Astrocyte (in vitro differentiated cells and primary cell): ENCODE measurements at regions not wholly inside any gene's neighbourhood (a gene's known extent, or its start where the extent isn't known, plus 50 kb on each side); places are given as distances from the start of the nearest gene placed in this dataset.

Source experiments
- DNase-seq: peaks from one replicate; pipeline ENCODE4 v3.0.0-alpha.2; 2010; ENCODE audit warnings: low read depth
- FAIRE-seq: peaks from 2 replicates; lab custom pipeline; 2011; peaks lifted over from hg19 to GRCh38; lab: Jason Lieb, UNC
- H2AFZ ChIP-seq: 2 replicates; pipeline ENCODE4 v1.6.0; 2012; ENCODE audit warnings: low read depth, low read length, inconsistent platforms
- H3K27ac ChIP-seq: 2 replicates; pipeline ENCODE4 v1.5.1; 2011; ENCODE audit warnings: low read depth, low read length, inconsistent platforms
- H3K27me3 ChIP-seq: 2 replicates; pipeline ENCODE4 v1.6.0; 2011; ENCODE audit warnings: low read length, inconsistent platforms; ENCODE audit not compliant: insufficient read depth
- H3K36me3 ChIP-seq: 2 replicates; pipeline ENCODE4 v1.5.1; 2011; ENCODE audit warnings: low read length, inconsistent platforms; ENCODE audit not compliant: insufficient read depth
- H3K4me1 ChIP-seq: 2 replicates; pipeline ENCODE4 v1.5.1; 2011; ENCODE audit warnings: low read length, inconsistent platforms; ENCODE audit not compliant: insufficient read depth
- H3K4me2 ChIP-seq: 2 replicates; pipeline ENCODE4 v1.6.0; 2012; ENCODE audit warnings: low read length, inconsistent platforms
- H3K4me3 ChIP-seq: 2 replicates; pipeline ENCODE4 v1.5.1; 2011; ENCODE audit warnings: low read depth, mild to moderate bottlenecking, low read length, inconsistent platforms; ENCODE audit not compliant: insufficient read depth
- H3K79me2 ChIP-seq: 2 replicates; pipeline ENCODE4 v1.6.0; 2012; ENCODE audit warnings: mild to moderate bottlenecking, low read length, inconsistent platforms; ENCODE audit not compliant: insufficient read depth
- H3K9ac ChIP-seq: 2 replicates; pipeline ENCODE4 v1.6.0; 2012; ENCODE audit warnings: mild to moderate bottlenecking, low read length, inconsistent platforms
- H3K9me3 ChIP-seq: 2 replicates; pipeline ENCODE4 v1.5.1; 2012; ENCODE audit warnings: low read depth, mild to moderate bottlenecking, low read length, inconsistent platforms; ENCODE audit not compliant: insufficient read depth
- H4K20me1 ChIP-seq: 2 replicates; pipeline ENCODE4 v1.6.0; 2012; ENCODE audit warnings: low read length, inconsistent platforms; ENCODE audit not compliant: insufficient read depth
- H3K27ac Mint-ChIP-seq: one replicate; pipeline ENCODE4 v1.8.0; 2021; ENCODE audit warnings: mild to moderate bottlenecking, mixed read lengths; ENCODE audit not compliant: unreplicated experiment
- H3K27me3 Mint-ChIP-seq: one replicate; pipeline ENCODE4 v1.8.0; 2021; ENCODE audit warnings: low read depth, mixed read lengths; ENCODE audit not compliant: unreplicated experiment
- H3K36me3 Mint-ChIP-seq: one replicate; pipeline ENCODE4 v1.8.0; 2021; ENCODE audit warnings: low read depth, mixed read lengths; ENCODE audit not compliant: unreplicated experiment
- H3K4me1 Mint-ChIP-seq: one replicate; pipeline ENCODE4 v1.8.0; 2021; ENCODE audit warnings: low read depth, mixed read lengths; ENCODE audit not compliant: unreplicated experiment
- H3K4me3 Mint-ChIP-seq: one replicate; pipeline ENCODE4 v1.8.0; 2021; ENCODE audit warnings: mild to moderate bottlenecking, moderate library complexity, mixed read lengths; ENCODE audit not compliant: unreplicated experiment
- H3K9me3 Mint-ChIP-seq: one replicate; pipeline ENCODE4 v1.8.0; 2021; ENCODE audit warnings: mild to moderate bottlenecking, mixed read lengths; ENCODE audit not compliant: unreplicated experiment
- EZH2 ChIP-seq: IDR thresholded peaks from 2 replicates; pipeline ENCODE4 v1.6.1; 2012; ENCODE audit warnings: mild to moderate bottlenecking, low read length, inconsistent platforms; ENCODE audit not compliant: insufficient read depth
- TF ChIP-seq, protein P1 (sequence below): IDR thresholded peaks from 2 replicates; pipeline ENCODE4 v1.5.1; 2011; ENCODE audit warnings: low read depth, mild to moderate bottlenecking, inconsistent platforms, low read length, moderate library complexity; ENCODE audit not compliant: insufficient read depth

DNA sequence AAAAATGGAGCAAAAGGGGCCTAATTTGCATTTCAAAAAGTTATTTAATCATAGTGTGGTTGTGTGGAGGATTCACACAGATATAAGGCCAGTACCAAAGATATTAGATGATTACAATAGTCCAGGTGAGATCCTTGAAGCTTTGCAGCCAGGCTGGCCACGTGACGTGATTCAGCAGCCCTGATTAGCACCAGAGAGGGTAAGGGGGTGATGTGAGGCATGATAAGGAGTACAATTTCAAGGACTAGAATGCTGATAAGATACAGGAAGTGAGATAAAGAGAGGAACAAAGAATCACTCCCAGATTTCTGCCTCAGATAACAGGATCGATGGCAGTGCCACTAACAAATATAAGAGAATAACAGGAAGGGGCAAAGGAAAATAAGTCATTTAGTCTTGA is 108.4 kb upstream of the PALS2 start:
- Mint-ChIP-seq H3K36me3 (no peaks in the 10 kb centered on the region), H3K27ac (no peak overlapping the region), H3K4me1 (no peaks in the 10 kb centered on the region), H3K27me3 (peaks cover 3% of the 10 kb centered on the region), H3K9me3 (peaks cover 2% of the 10 kb centered on the region), H3K4me3 (no peak overlapping the region)
- Histone ChIP-seq H3K4me1 (no peaks in the 10 kb centered on the region), H4K20me1 (no peaks in the 10 kb centered on the region), H3K9me3 (no peaks in the 10 kb centered on the region), H3K9ac (no peak overlapping the region), H2AFZ (no peak overlapping the region), H3K27me3 (peaks cover 2% of the 10 kb centered on the region), H3K4me2 (no peak overlapping the region), H3K79me2 (no peaks in the 10 kb centered on the region), H3K27ac (no peak overlapping the region), H3K4me3 (no peak overlapping the region), H3K36me3 (no peaks in the 10 kb centered on the region)
- TF ChIP-seq, protein P1, sequence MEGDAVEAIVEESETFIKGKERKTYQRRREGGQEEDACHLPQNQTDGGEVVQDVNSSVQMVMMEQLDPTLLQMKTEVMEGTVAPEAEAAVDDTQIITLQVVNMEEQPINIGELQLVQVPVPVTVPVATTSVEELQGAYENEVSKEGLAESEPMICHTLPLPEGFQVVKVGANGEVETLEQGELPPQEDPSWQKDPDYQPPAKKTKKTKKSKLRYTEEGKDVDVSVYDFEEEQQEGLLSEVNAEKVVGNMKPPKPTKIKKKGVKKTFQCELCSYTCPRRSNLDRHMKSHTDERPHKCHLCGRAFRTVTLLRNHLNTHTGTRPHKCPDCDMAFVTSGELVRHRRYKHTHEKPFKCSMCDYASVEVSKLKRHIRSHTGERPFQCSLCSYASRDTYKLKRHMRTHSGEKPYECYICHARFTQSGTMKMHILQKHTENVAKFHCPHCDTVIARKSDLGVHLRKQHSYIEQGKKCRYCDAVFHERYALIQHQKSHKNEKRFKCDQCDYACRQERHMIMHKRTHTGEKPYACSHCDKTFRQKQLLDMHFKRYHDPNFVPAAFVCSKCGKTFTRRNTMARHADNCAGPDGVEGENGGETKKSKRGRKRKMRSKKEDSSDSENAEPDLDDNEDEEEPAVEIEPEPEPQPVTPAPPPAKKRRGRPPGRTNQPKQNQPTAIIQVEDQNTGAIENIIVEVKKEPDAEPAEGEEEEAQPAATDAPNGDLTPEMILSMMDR: no peak
- TF ChIP-seq EZH2: no peak
- DNase-seq: no peak
- no peak for FAIRE-seq

DNA sequence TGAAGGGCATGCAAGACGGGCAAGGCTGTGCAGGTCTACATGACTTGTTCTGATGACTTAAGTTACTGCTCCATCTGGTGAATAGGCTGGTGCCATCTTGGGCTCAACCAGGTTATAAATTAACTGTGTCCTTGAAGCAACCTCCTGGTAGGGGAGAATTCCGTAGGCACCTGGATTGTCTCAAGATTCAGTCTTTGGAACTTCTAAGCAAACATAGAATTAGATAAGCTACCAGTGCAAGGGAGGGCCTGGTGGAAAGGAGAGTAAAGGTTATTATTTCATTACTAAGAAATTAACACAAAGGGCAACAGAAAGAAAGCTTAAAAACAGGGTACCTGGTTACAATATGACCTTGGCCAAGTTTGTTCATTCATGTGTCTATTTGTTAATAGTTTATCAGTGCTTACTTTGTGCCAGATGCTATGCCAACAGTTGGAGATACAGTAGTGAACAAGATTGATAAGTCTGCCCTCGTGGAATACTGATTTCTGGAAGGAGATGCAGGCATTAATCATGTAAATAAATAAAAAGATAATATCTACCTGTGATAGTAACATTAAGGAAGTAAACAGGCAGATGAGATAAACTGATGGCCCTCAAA is 107.0 kb upstream of the PALS2 start:
- Histone ChIP-seq H3K9ac (no peak overlapping the region), H3K9me3 (no peaks in the 10 kb centered on the region), H3K4me3 (no peak overlapping the region), H4K20me1 (no peaks in the 10 kb centered on the region), H3K36me3 (no peaks in the 10 kb centered on the region), H3K27ac (no peak overlapping the region), H2AFZ (no peak overlapping the region), H3K79me2 (no peaks in the 10 kb centered on the region), H3K27me3 (no peaks in the 10 kb centered on the region), H3K4me1 (no peaks in the 10 kb centered on the region), H3K4me2 (no peak overlapping the region)
- Mint-ChIP-seq H3K4me1 (no peaks in the 10 kb centered on the region), H3K9me3 (peaks cover 2% of the 10 kb centered on the region), H3K36me3 (no peaks in the 10 kb centered on the region), H3K4me3 (no peak overlapping the region), H3K27ac (no peak overlapping the region), H3K27me3 (peaks cover 3% of the 10 kb centered on the region)
- FAIRE-seq: no peak
- TF ChIP-seq, protein P1: no peak
- no peak for TF ChIP-seq EZH2
- no peak for DNase-seq

DNA sequence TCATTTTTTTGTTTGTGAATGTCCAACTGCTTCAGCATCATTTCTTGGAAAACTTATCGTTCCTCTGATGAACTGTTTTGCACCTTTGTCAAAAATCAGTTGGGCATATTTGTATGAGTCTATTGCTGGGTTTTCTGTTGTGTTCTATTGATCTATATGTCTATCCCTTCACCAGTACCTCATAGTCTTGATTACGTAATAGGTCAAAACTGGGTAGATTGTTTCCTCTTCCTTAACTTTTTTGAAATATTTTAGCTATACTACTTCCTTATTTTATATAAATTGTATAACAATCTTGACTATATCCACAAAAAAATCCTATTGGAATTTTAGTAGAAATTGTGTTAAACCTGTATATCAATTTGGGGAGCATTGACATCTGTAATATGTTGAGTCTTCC is 104.1 kb upstream of the PALS2 start:
- no peak for DNase-seq
- H3K27me3 ChIP-seq: no peaks in the 10 kb centered on the region
- no peak overlapping the region for H2AFZ ChIP-seq
- Mint-ChIP-seq H3K9me3 (peaks cover 2% of the 10 kb centered on the region), H3K4me1 (no peaks in the 10 kb centered on the region), H3K27me3 (no peaks in the 10 kb centered on the region), H3K4me3 (no peak overlapping the region), H3K27ac (no peak overlapping the region), H3K36me3 (no peaks in the 10 kb centered on the region)
- no peaks in the 10 kb centered on the region for H3K79me2 ChIP-seq
- no peaks in the 10 kb centered on the region for H3K9me3 ChIP-seq
- TF ChIP-seq EZH2: no peak
- FAIRE-seq: no peak
- H3K9ac ChIP-seq: no peak overlapping the region
- no peak overlapping the region for H3K4me2 ChIP-seq
- H3K4me3 ChIP-seq: no peak overlapping the region
- H4K20me1 ChIP-seq: no peaks in the 10 kb centered on the region
- no peaks in the 10 kb centered on the region for H3K36me3 ChIP-seq
- no peaks in the 10 kb centered on the region for H3K4me1 ChIP-seq
- no peak overlapping the region for H3K27ac ChIP-seq
